Activated CD4-positive, alpha-beta T cell treated with anti-CD3 and anti-CD28 coated beads for 36 hours (primary cell): ENCODE measurements at regions not wholly inside any gene's neighbourhood (a gene's known extent, or its start where the extent isn't known, plus 50 kb on each side); places are given as distances from the start of the nearest gene placed in this dataset.

Experiments
- ATAC-seq: fragments of 200-7000 bp; cut with Tn5 transposase; one replicate; pipeline ENCODE4 v1.10.0; 2021; ENCODE audit warnings: mild to moderate bottlenecking, moderate library complexity
- CTCF ChIA-PET: fragments of 350-600 bp; sonication (Branson Sonifier 250); formaldehyde crosslinking; loops from one replicate; lab custom pipeline; 2021; ENCODE audit warnings: antibody characterized with exemption; lab: Charles Lee
- POLR2A ChIA-PET: fragments of 350-600 bp; sonication (Branson Sonifier 250); formaldehyde crosslinking; loops from one replicate; lab custom pipeline; 2021; ENCODE audit warnings: antibody characterized with exemption, inconsistent platforms; lab: Charles Lee
- DNase-seq: peaks from one replicate; pipeline ENCODE4 v3.0.0-alpha.2; 2020
- H3K27ac Mint-ChIP-seq: one replicate; pipeline ENCODE4 v1.8.0; 2021; ENCODE audit warnings: mixed read lengths
- H3K27me3 Mint-ChIP-seq: one replicate; pipeline ENCODE4 v1.8.0; 2021; ENCODE audit warnings: mixed read lengths
- H3K36me3 Mint-ChIP-seq: one replicate; pipeline ENCODE4 v1.8.0; 2021; ENCODE audit warnings: low read depth, mixed read lengths
- H3K4me1 Mint-ChIP-seq: one replicate; pipeline ENCODE4 v1.8.0; 2021; ENCODE audit warnings: mixed read lengths
- H3K4me3 Mint-ChIP-seq: one replicate; pipeline ENCODE4 v1.8.0; 2021; ENCODE audit warnings: mild to moderate bottlenecking, moderate library complexity, mixed read lengths
- H3K9me3 Mint-ChIP-seq: one replicate; pipeline ENCODE4 v1.8.0; 2021; ENCODE audit warnings: low read depth, mixed read lengths
- intact Hi-C, 2 experiments: fragments of 100-400 bp; cut with DNase I in 1 of 2; cut with micrococcal nuclease in 1 of 2; formaldehyde crosslinking; loops; one replicate each; pipeline versions ENCODE4 v1.14.2 to v1.15.1; 2022 to 2024; cut with DNase I, micrococcal nuclease

GRCh38 chr5:8304341-8304740 lies 435.4 kb downstream of the MTRR start:
- Mint-ChIP-seq H3K9me3 (peaks cover 3% of the 10 kb centered on the region), H3K4me1 (no peaks in the 10 kb centered on the region), H3K27me3 (no peaks in the 10 kb centered on the region), H3K27ac (no peak overlapping the region), H3K4me3 (no peak overlapping the region), H3K36me3 (no peaks in the 10 kb centered on the region)
- intact Hi-C loops, result no loop called here
- DNase-seq (no peak), ATAC-seq (no peak)
- ChIA-PET CTCF (no interaction called here), POLR2A (no interaction called here)

- CTCF ChIA-PET, result no interaction called here
- Mint-ChIP-seq H3K27ac (no peak overlapping the region), H3K4me3 (no peak overlapping the region), H3K36me3 (no peaks in the 10 kb centered on the region), H3K9me3 (peaks cover 4% of the 10 kb centered on the region), H3K4me1 (no peaks in the 10 kb centered on the region), H3K27me3 (no peaks in the 10 kb centered on the region)
- POLR2A ChIA-PET, result no interaction called here
- no peak for ATAC-seq
- DNase-seq, result no peak
- intact Hi-C loops, result no loop called here
These were observed 437.4 kb downstream of the MTRR start for GRCh38 chr5:8306288-8306896.

GRCh38 chr5:8314965-8315364 lies 446.0 kb downstream of the MTRR start:
- CTCF ChIA-PET, result no interaction called here
- intact Hi-C loops, result no loop called here
- peaks cover 2% of the 10 kb centered on the region for H3K9me3 Mint-ChIP-seq

GRCh38 chr5:8316608-8317280 lies 447.8 kb downstream of the MTRR start:
- Mint-ChIP-seq H3K27me3 (no peaks in the 10 kb centered on the region), H3K4me3 (no peak overlapping the region), H3K36me3 (no peaks in the 10 kb centered on the region), H3K9me3 (peaks cover 2% of the 10 kb centered on the region), H3K4me1 (no peaks in the 10 kb centered on the region), H3K27ac (no peak overlapping the region)
- ATAC-seq (no peak), DNase-seq (no peak)
- CTCF ChIA-PET, result no interaction called here
- POLR2A ChIA-PET, result no interaction called here
- intact Hi-C loops, result no loop called here

More at GRCh38 chr5:8314965-8315364, 446.0 kb downstream of the MTRR start:
- H3K4me1 Mint-ChIP-seq, result no peaks in the 10 kb centered on the region
- ATAC-seq, result no peak
- H3K36me3 Mint-ChIP-seq, result no peaks in the 10 kb centered on the region
- H3K27ac Mint-ChIP-seq, result no peak overlapping the region
- POLR2A ChIA-PET, result no interaction called here
- DNase-seq, result no peak
- no peaks in the 10 kb centered on the region for H3K27me3 Mint-ChIP-seq
- H3K4me3 Mint-ChIP-seq, result no peak overlapping the region

GRCh38 chr5:8317335-8317734 lies 448.4 kb downstream of the MTRR start:
- intact Hi-C loops, result no loop called here
- Mint-ChIP-seq H3K9me3 (peaks cover 2% of the 10 kb centered on the region), H3K27me3 (no peaks in the 10 kb centered on the region), H3K4me1 (no peaks in the 10 kb centered on the region), H3K36me3 (no peaks in the 10 kb centered on the region), H3K4me3 (no peak overlapping the region), H3K27ac (no peak overlapping the region)
- DNase-seq (no peak), ATAC-seq (no peak)
- POLR2A ChIA-PET, result no interaction called here
- CTCF ChIA-PET, result no interaction called here

- H3K36me3 Mint-ChIP-seq, result no peaks in the 10 kb centered on the region
- DNase-seq, result no peak
- no peaks in the 10 kb centered on the region for H3K27me3 Mint-ChIP-seq
- no peak for ATAC-seq
- H3K27ac Mint-ChIP-seq, result no peak overlapping the region
- ChIA-PET CTCF (no interaction called here), POLR2A (no interaction called here)
- no peaks in the 10 kb centered on the region for H3K4me1 Mint-ChIP-seq
- peaks cover 2% of the 10 kb centered on the region for H3K9me3 Mint-ChIP-seq
- intact Hi-C loops, result no loop called here
- H3K4me3 Mint-ChIP-seq, result no peak overlapping the region
These were observed 451.3 kb downstream of the MTRR start for GRCh38 chr5:8320244-8320643.

GRCh38 chr5:8321272-8321671 lies 452.3 kb downstream of the MTRR start:
- H3K36me3 Mint-ChIP-seq, result no peaks in the 10 kb centered on the region
- no peaks in the 10 kb centered on the region for H3K4me1 Mint-ChIP-seq
- ChIA-PET POLR2A (no interaction called here), CTCF (no interaction called here)
- H3K9me3 Mint-ChIP-seq, result peaks cover 4% of the 10 kb centered on the region
- DNase-seq (no peak), ATAC-seq (no peak)
- intact Hi-C loops, result no loop called here
- no peaks in the 10 kb centered on the region for H3K27me3 Mint-ChIP-seq
- H3K27ac Mint-ChIP-seq, result no peak overlapping the region
- H3K4me3 Mint-ChIP-seq, result no peak overlapping the region

- intact Hi-C loops, result no loop called here
- Mint-ChIP-seq H3K4me3 (no peak overlapping the region), H3K27me3 (no peaks in the 10 kb centered on the region), H3K9me3 (peaks cover 1% of the 10 kb centered on the region), H3K36me3 (no peaks in the 10 kb centered on the region), H3K27ac (no peak overlapping the region), H3K4me1 (no peaks in the 10 kb centered on the region)
- POLR2A ChIA-PET, result no interaction called here
- DNase-seq (no peak), ATAC-seq (no peak)
- CTCF ChIA-PET, result no interaction called here
These were observed 453.5 kb downstream of the MTRR start for GRCh38 chr5:8322484-8322883.

- DNase-seq, result no peak
- Mint-ChIP-seq H3K4me3 (no peak overlapping the region), H3K27ac (no peak overlapping the region), H3K4me1 (no peaks in the 10 kb centered on the region), H3K27me3 (peaks cover 4% of the 10 kb centered on the region), H3K9me3 (peaks cover 1% of the 10 kb centered on the region), H3K36me3 (no peaks in the 10 kb centered on the region)
- ChIA-PET CTCF (no interaction called here), POLR2A (no interaction called here)
- intact Hi-C loops, result no loop called here
- ATAC-seq, result no peak
These were observed 458.1 kb downstream of the MTRR start for GRCh38 chr5:8327016-8327415.

- no peaks in the 10 kb centered on the region for H3K4me1 Mint-ChIP-seq
- intact Hi-C loops, result no loop called here
- H3K4me3 Mint-ChIP-seq, result no peak overlapping the region
- H3K27ac Mint-ChIP-seq, result no peak overlapping the region
- peaks cover 1% of the 10 kb centered on the region for H3K9me3 Mint-ChIP-seq
- DNase-seq (no peak), ATAC-seq (no peak)
- CTCF ChIA-PET, result no interaction called here
- POLR2A ChIA-PET, result no interaction called here
- no peaks in the 10 kb centered on the region for H3K36me3 Mint-ChIP-seq
- peaks cover 7% of the 10 kb centered on the region for H3K27me3 Mint-ChIP-seq
These were observed 460.8 kb downstream of the MTRR start for GRCh38 chr5:8329773-8330172.

GRCh38 chr5:8332666-8333445 lies 463.9 kb downstream of the MTRR start:
- CTCF ChIA-PET, result no interaction called here

GRCh38 chr5:8333485-8333884 lies 464.5 kb downstream of the MTRR start:
- DNase-seq, result no peak
- peaks cover 3% of the 10 kb centered on the region for H3K27me3 Mint-ChIP-seq
- no peaks in the 10 kb centered on the region for H3K36me3 Mint-ChIP-seq
- intact Hi-C loops, result no loop called here
- ATAC-seq, result no peak
- POLR2A ChIA-PET, result no interaction called here
- no peak overlapping the region for H3K4me3 Mint-ChIP-seq
- no peak overlapping the region for H3K27ac Mint-ChIP-seq
- H3K9me3 Mint-ChIP-seq, result peaks cover 2% of the 10 kb centered on the region
- CTCF ChIA-PET, result no interaction called here
- H3K4me1 Mint-ChIP-seq, result no peaks in the 10 kb centered on the region

More at GRCh38 chr5:8332666-8333445, 463.9 kb downstream of the MTRR start:
- intact Hi-C loops, result no loop called here
- no peak overlapping the region for H3K4me3 Mint-ChIP-seq
- POLR2A ChIA-PET, result no interaction called here
- H3K27ac Mint-ChIP-seq, result no peak overlapping the region
- DNase-seq, result no peak
- peaks cover 2% of the 10 kb centered on the region for H3K9me3 Mint-ChIP-seq
- no peak for ATAC-seq
- H3K27me3 Mint-ChIP-seq, result peaks cover 6% of the 10 kb centered on the region
- no peaks in the 10 kb centered on the region for H3K36me3 Mint-ChIP-seq
- no peaks in the 10 kb centered on the region for H3K4me1 Mint-ChIP-seq
